ENCODE measurements at regions not wholly inside any gene's neighbourhood (a gene's known extent, or its start where the extent isn't known, plus 50 kb on each side); places are given as distances from the start of the nearest gene placed in this dataset.
"Not testable (repeated sequence)": the region's sequence is repeated elsewhere in the genome, so short reads cannot be mapped to it uniquely, and the experiment has no call there.

DNA sequence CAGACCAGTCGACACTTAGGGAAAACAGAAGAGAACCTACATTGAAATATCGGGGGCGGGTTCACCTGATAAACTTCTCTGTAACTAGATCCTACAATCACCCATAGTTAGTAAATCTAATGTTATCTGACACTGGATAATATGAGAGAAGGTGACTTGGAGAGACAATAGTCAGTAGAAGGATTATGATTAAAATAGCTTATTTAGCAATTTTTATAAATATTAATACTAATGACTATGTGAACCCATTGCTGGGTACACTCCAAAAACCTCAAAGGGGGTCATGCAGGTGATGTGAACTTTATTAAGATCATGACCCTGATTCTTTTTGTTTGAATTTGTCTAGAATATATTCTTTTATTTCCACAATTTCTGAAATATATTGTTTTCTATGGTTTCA lies 164.1 kb upstream of the CCNH start:
- Histone ChIP-seq H4K20me1 (ENCODE audit: insufficient read depth, low read length) (no peaks in the 10 kb centered on the region), H3K4me3 (ENCODE audit: low read depth, low read length, poor library complexity, severe bottlenecking) (no peak overlapping the region), H3K9me3 (ENCODE audit: low read length) (no peaks in the 10 kb centered on the region), H3K9me2 (ENCODE audit: insufficient read depth, low read length) (no peaks in the 10 kb centered on the region), H3K36me3 (ENCODE audit: insufficient read depth, low read length) (no peaks in the 10 kb centered on the region), H3K4me2 (ENCODE audit: low read length) (no peak overlapping the region), H3K4me1 (ENCODE audit: insufficient read depth, low read length, poor library complexity, severe bottlenecking) (no peaks in the 10 kb centered on the region), H3K27ac (ENCODE audit: low read depth, low read length, poor library complexity, severe bottlenecking) (no peak overlapping the region), H3K79me2 (ENCODE audit: insufficient read depth, low read depth, low read length) (no peaks in the 10 kb centered on the region), H2AFZ (ENCODE audit: low read length) (no peak overlapping the region)
- no peak for DNase-seq (ENCODE audit: low spot score)
- intact Hi-C loops (cut with micrococcal nuclease; ENCODE audit: unreplicated experiment), result no loop called here
- ChIA-PET POLR2A (no interaction called here), CTCF (ENCODE audit: unreplicated experiment) (no interaction called here)
- BruUV-seq (replicated peaks), result no TSS peak
- TF ChIP-seq, protein P1, sequence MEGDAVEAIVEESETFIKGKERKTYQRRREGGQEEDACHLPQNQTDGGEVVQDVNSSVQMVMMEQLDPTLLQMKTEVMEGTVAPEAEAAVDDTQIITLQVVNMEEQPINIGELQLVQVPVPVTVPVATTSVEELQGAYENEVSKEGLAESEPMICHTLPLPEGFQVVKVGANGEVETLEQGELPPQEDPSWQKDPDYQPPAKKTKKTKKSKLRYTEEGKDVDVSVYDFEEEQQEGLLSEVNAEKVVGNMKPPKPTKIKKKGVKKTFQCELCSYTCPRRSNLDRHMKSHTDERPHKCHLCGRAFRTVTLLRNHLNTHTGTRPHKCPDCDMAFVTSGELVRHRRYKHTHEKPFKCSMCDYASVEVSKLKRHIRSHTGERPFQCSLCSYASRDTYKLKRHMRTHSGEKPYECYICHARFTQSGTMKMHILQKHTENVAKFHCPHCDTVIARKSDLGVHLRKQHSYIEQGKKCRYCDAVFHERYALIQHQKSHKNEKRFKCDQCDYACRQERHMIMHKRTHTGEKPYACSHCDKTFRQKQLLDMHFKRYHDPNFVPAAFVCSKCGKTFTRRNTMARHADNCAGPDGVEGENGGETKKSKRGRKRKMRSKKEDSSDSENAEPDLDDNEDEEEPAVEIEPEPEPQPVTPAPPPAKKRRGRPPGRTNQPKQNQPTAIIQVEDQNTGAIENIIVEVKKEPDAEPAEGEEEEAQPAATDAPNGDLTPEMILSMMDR (conservative IDR thresholded peaks at IDR 0.05; ENCODE audit: low read length), result no peak
- no peak for TF ChIP-seq EZH2phosphoT487 (IDR thresholded peaks at IDR 0.05; ENCODE audit: borderline replicate concordance, low read depth, low read length)

DNA sequence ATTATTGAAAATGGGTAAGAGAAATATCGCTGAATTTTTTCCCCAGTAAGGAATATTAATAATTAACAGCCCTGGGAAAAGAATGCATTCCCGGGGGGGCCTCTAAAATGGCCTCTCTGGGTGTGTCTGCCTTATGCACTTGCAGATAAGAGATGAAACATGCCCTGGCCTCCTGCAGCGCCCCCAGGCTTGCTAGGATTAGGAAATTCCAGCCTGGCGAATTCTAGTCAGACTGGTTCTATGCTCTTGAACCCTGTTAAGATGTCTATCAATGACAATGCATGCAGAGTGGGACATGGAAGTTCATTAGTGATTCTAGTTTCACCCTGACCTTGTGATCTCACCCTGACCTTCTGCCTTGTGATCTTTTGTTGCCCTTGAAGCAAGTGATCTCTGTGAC lies 163.6 kb upstream of the CCNH start:
- H3K4me3 ChIP-seq (ENCODE audit: low read depth, low read length, poor library complexity, severe bottlenecking); DNase-seq (ENCODE audit: low spot score); intact Hi-C loops (cut with micrococcal nuclease; ENCODE audit: unreplicated experiment); H3K36me3 ChIP-seq (ENCODE audit: insufficient read depth, low read length); H3K9me3 ChIP-seq (ENCODE audit: low read length); H3K27ac ChIP-seq (ENCODE audit: low read depth, low read length, poor library complexity, severe bottlenecking); H3K9me2 ChIP-seq (ENCODE audit: insufficient read depth, low read length); H3K79me2 ChIP-seq (ENCODE audit: insufficient read depth, low read depth, low read length); H3K4me1 ChIP-seq (ENCODE audit: insufficient read depth, low read length, poor library complexity, severe bottlenecking); H2AFZ ChIP-seq (ENCODE audit: low read length); BruUV-seq (replicated peaks); POLR2A ChIA-PET; H3K4me2 ChIP-seq (ENCODE audit: low read length); CTCF ChIA-PET (ENCODE audit: unreplicated experiment); H4K20me1 ChIP-seq (ENCODE audit: insufficient read depth, low read length): not testable (repeated sequence)

DNA sequence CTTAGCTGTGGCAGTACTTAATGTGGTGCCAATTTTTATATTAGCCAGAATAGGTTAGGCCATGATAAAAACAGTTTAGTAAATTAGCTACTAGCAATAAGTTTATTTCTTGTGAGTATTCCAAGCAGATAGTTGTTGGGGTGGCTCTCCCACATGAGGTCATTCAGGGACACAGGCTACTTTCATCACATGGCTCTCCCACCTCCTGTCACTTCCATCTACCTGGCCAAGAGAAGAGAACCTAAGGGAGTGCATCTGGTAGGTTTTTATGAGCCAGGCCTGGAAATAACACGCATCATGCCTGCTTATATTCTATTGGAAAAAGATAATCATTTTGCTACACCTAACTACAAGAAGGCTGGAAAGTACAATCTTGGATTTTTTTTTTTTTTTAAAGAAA lies 161.4 kb upstream of the CCNH start:
- POLR2A ChIA-PET, result no interaction called here
- no peak for DNase-seq (ENCODE audit: low spot score)
- H3K4me2 ChIP-seq (ENCODE audit: low read length), result no peak overlapping the region
- no peak for TF ChIP-seq EZH2phosphoT487 (IDR thresholded peaks at IDR 0.05; ENCODE audit: borderline replicate concordance, low read depth, low read length)
- TF ChIP-seq, protein P1 (conservative IDR thresholded peaks at IDR 0.05; ENCODE audit: low read length), result no peak
- H3K4me1 ChIP-seq (ENCODE audit: insufficient read depth, low read length, poor library complexity, severe bottlenecking), result no peaks in the 10 kb centered on the region
- intact Hi-C loops (cut with micrococcal nuclease; ENCODE audit: unreplicated experiment), result no loop called here
- CTCF ChIA-PET (ENCODE audit: unreplicated experiment), result no interaction called here
- H3K9me3 ChIP-seq (ENCODE audit: low read length), result no peaks in the 10 kb centered on the region
- no TSS peak for BruUV-seq (replicated peaks)
- H2AFZ ChIP-seq (ENCODE audit: low read length), result no peak overlapping the region
- H3K79me2 ChIP-seq (ENCODE audit: insufficient read depth, low read depth, low read length), result no peaks in the 10 kb centered on the region
- no peaks in the 10 kb centered on the region for H3K36me3 ChIP-seq (ENCODE audit: insufficient read depth, low read length)
- H3K4me3 ChIP-seq (ENCODE audit: low read depth, low read length, poor library complexity, severe bottlenecking), result no peak overlapping the region
- no peak overlapping the region for H3K27ac ChIP-seq (ENCODE audit: low read depth, low read length, poor library complexity, severe bottlenecking)
- H3K9me2 ChIP-seq (ENCODE audit: insufficient read depth, low read length), result no peaks in the 10 kb centered on the region
- H4K20me1 ChIP-seq (ENCODE audit: insufficient read depth, low read length), result no peaks in the 10 kb centered on the region

All from OCI-LY7 (cell line).